ENCODE measurements at regions not wholly inside any gene's neighbourhood (a gene's known extent, or its start where the extent isn't known, plus 50 kb on each side); places are given as distances from the start of the nearest gene placed in this dataset.

GRCh38 chr6:129778793-129779192 is 68.8 kb upstream of the ARHGAP18 start:
- no peak for DNase-seq (ENCODE audit: low read depth in 2 of 3, low spot score in 2 of 3)

GRCh38 chr6:129777371-129777770 is 67.4 kb upstream of the ARHGAP18 start:
- no peak for DNase-seq (ENCODE audit: low read depth in 2 of 3, low spot score in 2 of 3)

- DNase-seq (ENCODE audit: low read depth in 2 of 3, low spot score in 2 of 3), result no peak
Measured at GRCh38 chr6:129776542-129777330, 66.8 kb upstream of the ARHGAP18 start.

GRCh38 chr6:129774697-129775447 is 64.9 kb upstream of the ARHGAP18 start:
- DNase-seq (ENCODE audit: low read depth in 2 of 3, low spot score in 2 of 3), result peak in 1 of 3 experiments; percentile 36

GRCh38 chr6:129773304-129773703 is 63.3 kb upstream of the ARHGAP18 start:
- DNase-seq (ENCODE audit: low read depth in 2 of 3, low spot score in 2 of 3), result no peak

GRCh38 chr6:129771678-129772077 is 61.7 kb upstream of the ARHGAP18 start:
- no peak for DNase-seq (ENCODE audit: low read depth in 2 of 3, low spot score in 2 of 3)

- DNase-seq (ENCODE audit: low read depth in 2 of 3, low spot score in 2 of 3), result no peak
Measured at GRCh38 chr6:129767776-129768485, 58.0 kb upstream of the ARHGAP18 start.

- peak in 1 of 3 experiments; percentile 47 for DNase-seq (ENCODE audit: low read depth in 2 of 3, low spot score in 2 of 3)
Measured at GRCh38 chr6:129766959-129767728, 57.2 kb upstream of the ARHGAP18 start.

- no peak for DNase-seq (ENCODE audit: low read depth in 2 of 3, low spot score in 2 of 3)
Measured at GRCh38 chr6:129764761-129765407, 54.9 kb upstream of the ARHGAP18 start.

GRCh38 chr6:129759796-129760605 is 50.0 kb upstream of the ARHGAP18 start:
- DNase-seq (ENCODE audit: low read depth in 2 of 3, low spot score in 2 of 3), result no peak
